ENCODE measurements at regions not wholly inside any gene's neighbourhood (a gene's known extent, or its start where the extent isn't known, plus 50 kb on each side); places are given as distances from the start of the nearest gene placed in this dataset.

- Mint-ChIP-seq H3K36me3 (no peaks in the 10 kb centered on the region), H3K27ac (no peak overlapping the region), H3K27me3 (ENCODE audit: insufficient read depth, low read depth) (no peaks in the 10 kb centered on the region), H3K9me3 (no peaks in the 10 kb centered on the region), H3K4me3 (no peak overlapping the region), H3K4me1 (peaks cover 10% of the 10 kb centered on the region)
- Histone ChIP-seq H3K36me3 (no peaks in the 10 kb centered on the region), H3K79me2 (ENCODE audit: low read depth) (no peaks in the 10 kb centered on the region), H3K27me3 (no peaks in the 10 kb centered on the region), H4K20me1 (ENCODE audit: low read depth) (no peaks in the 10 kb centered on the region), H3K27ac (no peak overlapping the region), H3K4me3 (no peak overlapping the region), H3F3A (ENCODE audit: low read depth) (no peaks in the 10 kb centered on the region), H3K4me2 (no peak overlapping the region), H2AFZ (replicated peaks) (peak overlapping the region; percentile 55), H3K4me1 (peaks cover 6% of the 10 kb centered on the region), H3K9me3 (ENCODE audit: low read depth) (no peaks in the 10 kb centered on the region), H3K9ac (no peak overlapping the region)
- DNase-seq (ENCODE audit: low spot score): no peak
- TF ChIP-seq, protein P1, sequence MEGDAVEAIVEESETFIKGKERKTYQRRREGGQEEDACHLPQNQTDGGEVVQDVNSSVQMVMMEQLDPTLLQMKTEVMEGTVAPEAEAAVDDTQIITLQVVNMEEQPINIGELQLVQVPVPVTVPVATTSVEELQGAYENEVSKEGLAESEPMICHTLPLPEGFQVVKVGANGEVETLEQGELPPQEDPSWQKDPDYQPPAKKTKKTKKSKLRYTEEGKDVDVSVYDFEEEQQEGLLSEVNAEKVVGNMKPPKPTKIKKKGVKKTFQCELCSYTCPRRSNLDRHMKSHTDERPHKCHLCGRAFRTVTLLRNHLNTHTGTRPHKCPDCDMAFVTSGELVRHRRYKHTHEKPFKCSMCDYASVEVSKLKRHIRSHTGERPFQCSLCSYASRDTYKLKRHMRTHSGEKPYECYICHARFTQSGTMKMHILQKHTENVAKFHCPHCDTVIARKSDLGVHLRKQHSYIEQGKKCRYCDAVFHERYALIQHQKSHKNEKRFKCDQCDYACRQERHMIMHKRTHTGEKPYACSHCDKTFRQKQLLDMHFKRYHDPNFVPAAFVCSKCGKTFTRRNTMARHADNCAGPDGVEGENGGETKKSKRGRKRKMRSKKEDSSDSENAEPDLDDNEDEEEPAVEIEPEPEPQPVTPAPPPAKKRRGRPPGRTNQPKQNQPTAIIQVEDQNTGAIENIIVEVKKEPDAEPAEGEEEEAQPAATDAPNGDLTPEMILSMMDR (IDR thresholded peaks at IDR 0.05): no peak
- TF ChIP-seq EZH2 (IDR thresholded peaks at IDR 0.05): no peak
These were observed 137.0 kb upstream of the SEMA3A start for GRCh38 chr7:84331616-84332015.

DNA sequence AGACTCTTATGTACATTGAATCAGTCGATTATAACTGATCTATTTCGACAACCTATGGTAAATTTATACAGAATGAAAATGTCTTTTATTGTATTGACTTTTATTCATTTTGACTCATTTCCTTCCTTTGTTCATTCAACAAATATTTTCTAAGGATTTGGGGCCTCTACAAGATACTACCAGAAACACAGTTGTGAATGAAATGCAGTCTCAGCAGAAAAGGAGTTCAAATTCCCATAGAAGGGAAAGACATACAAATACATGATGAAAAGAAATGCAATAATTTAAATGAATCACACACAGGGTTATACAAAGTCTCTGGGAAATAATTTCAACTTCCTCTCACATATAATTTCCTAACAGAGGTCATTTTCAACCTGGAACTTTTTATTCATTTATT is 134.0 kb upstream of the SEMA3A start:
- Histone ChIP-seq H3K79me2 (ENCODE audit: low read depth) (no peaks in the 10 kb centered on the region), H3K27ac (no peak overlapping the region), H3K4me2 (no peak overlapping the region), H3K36me3 (no peaks in the 10 kb centered on the region), H3K27me3 (no peaks in the 10 kb centered on the region), H3K9me3 (ENCODE audit: low read depth) (no peaks in the 10 kb centered on the region), H3F3A (ENCODE audit: low read depth) (no peaks in the 10 kb centered on the region), H4K20me1 (ENCODE audit: low read depth) (no peaks in the 10 kb centered on the region), H3K4me1 (no peaks in the 10 kb centered on the region), H3K9ac (no peak overlapping the region), H3K4me3 (no peak overlapping the region), H2AFZ (replicated peaks) (no peak overlapping the region)
- no peak overlapping the region for H3K4me3 Mint-ChIP-seq
- TF ChIP-seq, protein P1 (IDR thresholded peaks at IDR 0.05): no peak
- TF ChIP-seq EZH2 (IDR thresholded peaks at IDR 0.05) (no peak), EZH2phosphoT487 (IDR thresholded peaks at IDR 0.05) (no peak)
- H3K4me1 Mint-ChIP-seq: peaks cover 8% of the 10 kb centered on the region
- H3K27me3 Mint-ChIP-seq (ENCODE audit: insufficient read depth, low read depth): no peaks in the 10 kb centered on the region
- no peaks in the 10 kb centered on the region for H3K9me3 Mint-ChIP-seq
- no peaks in the 10 kb centered on the region for H3K36me3 Mint-ChIP-seq
- no peak overlapping the region for H3K27ac Mint-ChIP-seq
- no peak for DNase-seq (ENCODE audit: low spot score)

DNA sequence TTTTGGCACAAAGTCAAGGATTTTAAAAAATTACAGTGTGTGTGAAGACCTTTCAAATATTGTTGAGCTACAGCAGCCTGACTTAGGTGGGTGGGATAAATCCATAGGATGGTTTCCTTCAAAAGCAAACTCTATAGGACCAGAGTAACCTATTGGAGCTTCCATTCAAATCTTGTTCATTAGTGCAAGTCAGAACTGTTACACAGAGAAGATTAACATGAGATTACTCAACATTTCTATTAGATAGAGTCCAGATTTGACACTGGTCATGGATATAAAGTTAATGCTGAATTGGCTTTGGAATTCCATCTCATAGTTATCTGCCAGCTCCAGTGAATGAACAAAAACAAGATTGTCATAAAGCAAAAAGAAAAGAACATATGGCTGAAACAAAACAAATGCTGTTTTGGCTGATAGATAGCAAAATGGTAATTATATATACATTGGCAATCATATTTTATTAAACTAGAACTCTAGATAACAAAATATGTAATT is 129.6 kb upstream of the SEMA3A start:
- H3K36me3 Mint-ChIP-seq: peaks cover 2% of the 10 kb centered on the region
- Histone ChIP-seq H3K36me3 (no peaks in the 10 kb centered on the region), H3K27me3 (no peaks in the 10 kb centered on the region), H3K79me2 (ENCODE audit: low read depth) (no peaks in the 10 kb centered on the region), H2AFZ (replicated peaks) (no peak overlapping the region), H3K9ac (no peak overlapping the region), H3F3A (ENCODE audit: low read depth) (no peaks in the 10 kb centered on the region), H3K9me3 (ENCODE audit: low read depth) (no peaks in the 10 kb centered on the region), H3K27ac (no peak overlapping the region), H4K20me1 (ENCODE audit: low read depth) (no peaks in the 10 kb centered on the region), H3K4me1 (no peaks in the 10 kb centered on the region), H3K4me2 (no peak overlapping the region), H3K4me3 (no peak overlapping the region)
- no peaks in the 10 kb centered on the region for H3K4me1 Mint-ChIP-seq
- TF ChIP-seq EZH2 (IDR thresholded peaks at IDR 0.05) (no peak), EZH2phosphoT487 (IDR thresholded peaks at IDR 0.05) (no peak)
- TF ChIP-seq, protein P1 (IDR thresholded peaks at IDR 0.05): no peak
- H3K4me3 Mint-ChIP-seq: no peak overlapping the region
- DNase-seq (ENCODE audit: low spot score): no peak
- H3K9me3 Mint-ChIP-seq: peaks cover 6% of the 10 kb centered on the region
- H3K27ac Mint-ChIP-seq: no peak overlapping the region
- H3K27me3 Mint-ChIP-seq (ENCODE audit: insufficient read depth, low read depth): no peaks in the 10 kb centered on the region

All from neural progenitor cell (in vitro differentiated cells).